PC-9 (cell line): ENCODE measurements at regions not wholly inside any gene's neighbourhood (a gene's known extent, or its start where the extent isn't known, plus 50 kb on each side); places are given as distances from the start of the nearest gene placed in this dataset.

ENCODE experiments used
- EZH2 ChIP-seq: fragments of 200-600 bp; sonication (generic); IDR thresholded peaks from 2 replicates; pipeline ENCODE4 v1.8.0; 2017; ENCODE audit warnings: antibody characterized with exemption, low read depth
- TF ChIP-seq, protein P1 (sequence below): fragments of 200-600 bp; sonication (generic); conservative IDR thresholded peaks from 2 replicates; pipeline ENCODE4 v1.6.1; 2017; ENCODE audit warnings: mixed run types, antibody characterized with exemption, mild to moderate bottlenecking, moderate library complexity

DNA sequence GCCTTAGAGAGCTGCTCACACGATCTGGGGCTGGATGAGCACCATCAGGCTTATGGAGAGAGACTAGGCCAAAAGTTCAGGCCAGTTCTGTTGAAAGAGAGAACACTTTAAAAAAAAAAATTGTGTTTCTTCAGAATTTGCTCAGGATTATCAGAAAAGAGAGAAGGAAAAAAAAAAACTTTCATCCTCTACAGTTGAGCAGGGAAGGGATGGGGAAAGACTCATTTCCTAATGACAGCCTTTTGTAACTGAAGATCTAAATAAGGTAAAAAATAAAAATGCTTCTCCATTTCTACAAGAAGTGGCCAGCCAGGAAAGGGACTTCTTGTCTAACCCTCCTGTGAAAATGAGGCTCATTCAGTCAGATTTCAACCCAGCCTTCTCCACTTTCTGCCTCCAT lies 134.8 kb downstream of the LY86 start:
- TF ChIP-seq, protein P1, sequence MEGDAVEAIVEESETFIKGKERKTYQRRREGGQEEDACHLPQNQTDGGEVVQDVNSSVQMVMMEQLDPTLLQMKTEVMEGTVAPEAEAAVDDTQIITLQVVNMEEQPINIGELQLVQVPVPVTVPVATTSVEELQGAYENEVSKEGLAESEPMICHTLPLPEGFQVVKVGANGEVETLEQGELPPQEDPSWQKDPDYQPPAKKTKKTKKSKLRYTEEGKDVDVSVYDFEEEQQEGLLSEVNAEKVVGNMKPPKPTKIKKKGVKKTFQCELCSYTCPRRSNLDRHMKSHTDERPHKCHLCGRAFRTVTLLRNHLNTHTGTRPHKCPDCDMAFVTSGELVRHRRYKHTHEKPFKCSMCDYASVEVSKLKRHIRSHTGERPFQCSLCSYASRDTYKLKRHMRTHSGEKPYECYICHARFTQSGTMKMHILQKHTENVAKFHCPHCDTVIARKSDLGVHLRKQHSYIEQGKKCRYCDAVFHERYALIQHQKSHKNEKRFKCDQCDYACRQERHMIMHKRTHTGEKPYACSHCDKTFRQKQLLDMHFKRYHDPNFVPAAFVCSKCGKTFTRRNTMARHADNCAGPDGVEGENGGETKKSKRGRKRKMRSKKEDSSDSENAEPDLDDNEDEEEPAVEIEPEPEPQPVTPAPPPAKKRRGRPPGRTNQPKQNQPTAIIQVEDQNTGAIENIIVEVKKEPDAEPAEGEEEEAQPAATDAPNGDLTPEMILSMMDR: no peak
- TF ChIP-seq EZH2: no peak
